OCI-LY7 (cell line): ENCODE measurements at regions not wholly inside any gene's neighbourhood (a gene's known extent, or its start where the extent isn't known, plus 50 kb on each side); places are given as distances from the start of the nearest gene placed in this dataset.
"Not testable (repeated sequence)": the region's sequence is repeated elsewhere in the genome, so short reads cannot be mapped to it uniquely, and the experiment has no call there.

Experiments used
- BruUV-seq: library from RNA; stranded (reverse); fragments of 400-500 nt; replicated peaks from 2 replicates; lab custom pipeline; 2021; lab: Mats Ljungman, UMichigan
- CTCF ChIA-PET: fragments of 300-600 bp; sonication (Branson Sonifier 250); formaldehyde crosslinking; loops from one replicate; lab custom pipeline; 2022; ENCODE audit warnings: antibody characterized with exemption; ENCODE audit not compliant: unreplicated experiment; lab: Charles Lee
- POLR2A ChIA-PET: fragments of 300-600 bp; sonication (Branson Sonifier 250); formaldehyde crosslinking; loops from one replicate; lab custom pipeline; 2022; ENCODE audit warnings: antibody characterized with exemption; lab: Charles Lee
- DNase-seq: peaks from one replicate; pipeline ENCODE4 v3.0.0-alpha.2; 2015; ENCODE audit warnings: low spot score
- H2AFZ ChIP-seq: fragments of 200-600 bp; sonication (generic), shearing (Covaris generic); 2 replicates; pipeline ENCODE4 v1.6.1; 2014; ENCODE audit warnings: mild to moderate bottlenecking, antibody characterized with exemption, low read length, moderate library complexity
- H3K27ac ChIP-seq: fragments of 200-600 bp; sonication (generic); 2 replicates; pipeline ENCODE4 v1.5.1; 2014; ENCODE audit warnings: mixed run types, low read depth, mild to moderate bottlenecking, moderate library complexity, low read length, inconsistent platforms; ENCODE audit not compliant: poor library complexity, severe bottlenecking
- H3K36me3 ChIP-seq: fragments of 200-600 bp; sonication (generic); 2 replicates; pipeline ENCODE4 v1.6.1; 2014; ENCODE audit warnings: mild to moderate bottlenecking, antibody characterized with exemption, low read length, moderate library complexity, mixed read lengths; ENCODE audit not compliant: insufficient read depth
- H3K4me1 ChIP-seq: fragments of 200-600 bp; sonication (generic); 2 replicates; pipeline ENCODE4 v1.5.1; 2014; ENCODE audit warnings: mild to moderate bottlenecking, low read length; ENCODE audit not compliant: insufficient read depth, poor library complexity, severe bottlenecking
- H3K4me2 ChIP-seq: fragments of 200-600 bp; sonication (generic); 2 replicates; pipeline ENCODE4 v1.6.1; 2014; ENCODE audit warnings: mild to moderate bottlenecking, low read length
- H3K4me3 ChIP-seq: fragments of 200-600 bp; sonication (generic); 2 replicates; pipeline ENCODE4 v1.5.1; 2014; ENCODE audit warnings: mild to moderate bottlenecking, low read depth, low read length; ENCODE audit not compliant: poor library complexity, severe bottlenecking
- H3K79me2 ChIP-seq: fragments of 200-600 bp; sonication (generic); 2 replicates; pipeline ENCODE4 v1.6.1; 2016; ENCODE audit warnings: low read depth, mild to moderate bottlenecking, low read length, moderate library complexity, mixed read lengths; ENCODE audit not compliant: insufficient read depth
- H3K9me2 ChIP-seq: fragments of 200-600 bp; sonication (generic); 2 replicates; pipeline ENCODE4 v1.6.1; 2016; ENCODE audit warnings: mild to moderate bottlenecking, low read length, mixed read lengths; ENCODE audit not compliant: insufficient read depth
- H3K9me3 ChIP-seq: fragments of 200-600 bp; sonication (generic); 2 replicates; pipeline ENCODE4 v1.6.1; 2014; ENCODE audit warnings: mild to moderate bottlenecking, mixed run types, low read length, mixed read lengths
- H4K20me1 ChIP-seq: fragments of 200-600 bp; sonication (generic); 2 replicates; pipeline ENCODE4 v1.6.1; 2014; ENCODE audit warnings: mild to moderate bottlenecking, antibody characterized with exemption, low read length, moderate library complexity, mixed read lengths; ENCODE audit not compliant: insufficient read depth
- CTCF ChIP-seq: fragments of 200-600 bp; sonication (generic); conservative IDR thresholded peaks from 2 replicates; pipeline ENCODE4 v1.5.1; 2014; ENCODE audit warnings: mild to moderate bottlenecking, antibody characterized with exemption, low read length, moderate library complexity, mixed read lengths
- EZH2phosphoT487 ChIP-seq: fragments of 200-600 bp; sonication (generic); IDR thresholded peaks from 2 replicates; pipeline ENCODE4 v1.6.1; 2018; ENCODE audit warnings: low read depth, borderline replicate concordance, mild to moderate bottlenecking, mixed run types, antibody characterized with exemption, low read length, moderate library complexity, mixed read lengths
- intact Hi-C: fragments of 100-400 bp; cut with micrococcal nuclease; formaldehyde crosslinking; loops from one replicate; pipeline ENCODE4 v1.10.0; 2022; ENCODE audit not compliant: unreplicated experiment

- BruUV-seq, intact Hi-C loops, DNase-seq, H2AFZ ChIP-seq, H3K4me2 ChIP-seq, CTCF ChIA-PET, H3K4me3 ChIP-seq, H3K36me3 ChIP-seq, POLR2A ChIA-PET, H3K4me1 ChIP-seq, H3K27ac ChIP-seq, H3K9me3 ChIP-seq, H3K79me2 ChIP-seq, H3K9me2 ChIP-seq, H4K20me1 ChIP-seq: not testable (repeated sequence)
Observed at GRCh38 chr14:23892289-23892688, 61.3 kb upstream of the DHRS4 start.

- no peaks in the 10 kb centered on the region for H3K79me2 ChIP-seq
- TF ChIP-seq CTCF (no peak), EZH2phosphoT487 (no peak)
- no peaks in the 10 kb centered on the region for H4K20me1 ChIP-seq
- intact Hi-C loops: no loop called here
- H2AFZ ChIP-seq: no peak overlapping the region
- H3K9me2 ChIP-seq: no peaks in the 10 kb centered on the region
- ChIA-PET POLR2A (interaction anchor here (0.7 kb wide), 1 partner anchor 15 kb away, joined by 3 read pairs; no protein-coding TSS in a partner anchor), CTCF (no interaction called here)
- BruUV-seq: no TSS peak
- DNase-seq: no peak
- no peaks in the 10 kb centered on the region for H3K9me3 ChIP-seq
- H3K27ac ChIP-seq: no peak overlapping the region
- H3K36me3 ChIP-seq: no peaks in the 10 kb centered on the region
- H3K4me3 ChIP-seq: no peak overlapping the region
- H3K4me1 ChIP-seq: no peaks in the 10 kb centered on the region
- H3K4me2 ChIP-seq: no peak overlapping the region
Observed at GRCh38 chr14:23894362-23895052, 59.1 kb upstream of the DHRS4 start.

- Histone ChIP-seq H4K20me1 (no peaks in the 10 kb centered on the region), H3K36me3 (no peaks in the 10 kb centered on the region), H2AFZ (no peak overlapping the region), H3K9me3 (no peaks in the 10 kb centered on the region), H3K4me3 (no peak overlapping the region), H3K79me2 (no peaks in the 10 kb centered on the region), H3K4me1 (no peaks in the 10 kb centered on the region), H3K9me2 (no peaks in the 10 kb centered on the region), H3K4me2 (no peak overlapping the region), H3K27ac (no peak overlapping the region)
- TF ChIP-seq EZH2phosphoT487 (no peak), CTCF (no peak)
- BruUV-seq: no TSS peak
- no peak for DNase-seq
- CTCF ChIA-PET: no interaction called here
- POLR2A ChIA-PET: interaction anchor here (0.7 kb wide), 1 partner anchor 16 kb away, joined by 3 read pairs; no protein-coding TSS in a partner anchor
- intact Hi-C loops: no loop called here
Observed at GRCh38 chr14:23895053-23895419, 58.5 kb upstream of the DHRS4 start.
